NCI-H1092 treated with DMSO at 0.1 percent for 48 hours (cell line): ENCODE measurements at regions not wholly inside any gene's neighbourhood (a gene's known extent, or its start where the extent isn't known, plus 50 kb on each side); places are given as distances from the start of the nearest gene placed in this dataset.
"Not testable (repeated sequence)": the region's sequence is repeated elsewhere in the genome, so short reads cannot be mapped to it uniquely, and the experiment has no call there.

Experiments used
- DNase-seq: peaks from one replicate; lab custom pipeline; 2025; lab: John Stamatoyannopoulos, UW

GRCh38 chr18:70422391-70422965, 133.6 kb downstream of the SOCS6 start:
- no peak for DNase-seq

- DNase-seq = peak; percentile 35
These were observed 132.9 kb downstream of the SOCS6 start for GRCh38 chr18:70421471-70422390.

GRCh38 chr18:70420146-70420898, 131.5 kb downstream of the SOCS6 start:
- no peak for DNase-seq

GRCh38 chr18:70419526-70419925, 130.7 kb downstream of the SOCS6 start:
- no peak for DNase-seq

DNA sequence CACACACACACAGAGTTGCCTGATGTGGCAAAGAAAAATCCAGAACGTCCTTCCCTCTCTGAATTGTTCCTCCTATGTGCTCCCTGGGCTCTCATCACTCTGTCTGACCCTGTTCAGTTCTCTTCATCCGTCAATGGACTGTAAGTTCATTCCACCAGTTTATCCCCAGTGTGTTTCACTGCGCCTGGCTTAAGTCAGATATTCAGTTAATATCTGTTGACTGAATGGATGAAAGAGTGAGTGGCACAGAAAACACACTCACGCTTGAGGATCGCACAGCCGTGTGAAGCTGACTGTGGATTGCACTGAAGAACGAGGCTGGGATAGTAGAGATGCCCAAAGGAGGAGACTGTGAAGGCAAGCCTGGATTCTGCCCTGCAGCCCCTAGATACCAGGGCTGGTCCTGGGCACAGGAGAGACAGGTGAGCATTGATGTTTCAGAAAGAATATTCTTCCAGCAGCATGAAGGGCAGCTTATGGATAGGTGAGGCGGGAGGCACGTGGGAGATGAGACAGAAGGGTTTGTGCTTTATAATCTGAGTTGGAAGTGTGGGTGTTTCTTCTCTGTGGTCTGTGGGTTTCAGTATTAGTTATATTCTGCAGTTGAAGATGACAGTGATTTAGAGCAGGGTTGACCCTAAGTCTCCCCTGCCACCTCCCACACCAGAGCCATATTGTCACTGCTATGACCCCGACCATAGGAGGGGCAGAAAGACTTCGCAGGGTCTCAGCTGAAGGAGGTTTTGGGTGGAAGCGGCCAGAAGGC, 129.9 kb downstream of the SOCS6 start:
- DNase-seq = no peak

GRCh38 chr18:70417847-70418246, 129.0 kb downstream of the SOCS6 start:
- DNase-seq = peak; percentile 68

GRCh38 chr18:70416496-70416895, 127.7 kb downstream of the SOCS6 start:
- no peak for DNase-seq

GRCh38 chr18:70415823-70416488, 127.1 kb downstream of the SOCS6 start:
- DNase-seq = no peak

DNA sequence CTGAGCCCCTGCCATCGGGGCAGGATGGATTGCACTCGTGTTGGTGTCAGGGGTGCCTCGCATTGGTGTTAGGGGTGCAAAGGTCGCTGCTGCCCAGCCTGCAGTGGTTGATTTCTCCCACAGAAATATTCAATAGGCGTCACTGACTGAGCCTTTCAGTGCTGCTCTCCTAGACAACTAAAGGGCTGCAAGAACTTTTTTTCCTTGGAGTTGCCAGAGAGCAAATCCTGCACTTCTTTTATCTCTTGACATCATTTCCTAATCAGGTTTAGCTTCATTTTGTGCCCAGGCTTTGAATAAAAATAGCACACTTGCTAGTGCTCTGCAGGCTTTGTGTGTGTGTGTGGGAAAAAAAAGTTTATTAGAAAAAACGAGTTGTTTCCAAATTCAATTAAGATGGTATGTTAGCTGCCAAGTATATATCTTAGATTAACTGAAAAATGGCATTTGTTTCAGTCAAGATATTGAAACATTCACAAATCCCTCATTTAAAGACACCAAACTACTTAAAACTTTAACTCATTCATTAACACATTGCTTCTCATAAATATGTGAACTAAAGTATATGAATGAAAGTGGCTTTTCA, 125.6 kb downstream of the SOCS6 start:
- DNase-seq = no peak

DNA sequence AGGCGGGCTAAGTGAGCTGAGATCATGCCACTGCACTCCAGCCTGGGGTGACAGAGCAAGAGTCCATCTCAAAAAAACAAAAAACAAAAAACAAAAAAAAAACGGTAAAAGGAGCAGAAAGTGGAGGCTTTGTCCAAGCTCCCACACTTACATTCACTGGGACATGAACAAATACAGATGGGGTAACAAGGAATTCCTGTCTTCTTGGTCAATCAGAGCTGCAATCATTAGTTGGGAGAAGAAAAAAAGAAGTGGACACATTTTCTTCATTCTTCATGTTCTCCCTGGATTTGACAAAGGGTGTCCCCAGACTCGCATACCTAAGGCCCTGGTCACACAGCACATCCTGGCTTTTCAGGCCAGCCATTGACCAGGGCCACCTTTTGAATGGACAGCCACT, 124.6 kb downstream of the SOCS6 start:
- DNase-seq = no peak

- no peak for DNase-seq
These were observed 123.1 kb downstream of the SOCS6 start for GRCh38 chr18:70411876-70412435.

- no peak for DNase-seq
These were observed 122.5 kb downstream of the SOCS6 start for GRCh38 chr18:70411307-70411706.

- DNase-seq = no peak
These were observed 116.2 kb downstream of the SOCS6 start for GRCh38 chr18:70405052-70405451.

DNA sequence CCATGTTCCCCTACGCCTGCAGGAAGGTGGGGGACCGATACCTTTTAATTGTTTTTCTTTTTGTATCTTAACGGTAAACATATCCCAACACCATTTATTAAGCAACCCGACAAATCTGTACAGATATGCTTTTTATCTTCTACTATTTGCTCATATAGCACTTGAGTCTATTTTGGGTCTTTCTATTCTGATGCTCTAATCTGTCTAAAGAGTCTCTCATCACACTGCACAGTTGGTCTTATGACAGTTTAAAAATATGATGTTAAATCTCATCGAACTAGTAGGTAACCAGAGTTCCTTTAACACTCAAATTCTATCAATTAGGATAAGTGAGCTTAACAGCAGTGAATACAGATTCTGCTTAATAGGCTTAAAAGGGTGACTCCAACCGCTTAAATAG, 111.6 kb downstream of the SOCS6 start:
- DNase-seq = no peak

GRCh38 chr18:70398076-70398475, 109.2 kb downstream of the SOCS6 start:
- DNase-seq = no peak

DNA sequence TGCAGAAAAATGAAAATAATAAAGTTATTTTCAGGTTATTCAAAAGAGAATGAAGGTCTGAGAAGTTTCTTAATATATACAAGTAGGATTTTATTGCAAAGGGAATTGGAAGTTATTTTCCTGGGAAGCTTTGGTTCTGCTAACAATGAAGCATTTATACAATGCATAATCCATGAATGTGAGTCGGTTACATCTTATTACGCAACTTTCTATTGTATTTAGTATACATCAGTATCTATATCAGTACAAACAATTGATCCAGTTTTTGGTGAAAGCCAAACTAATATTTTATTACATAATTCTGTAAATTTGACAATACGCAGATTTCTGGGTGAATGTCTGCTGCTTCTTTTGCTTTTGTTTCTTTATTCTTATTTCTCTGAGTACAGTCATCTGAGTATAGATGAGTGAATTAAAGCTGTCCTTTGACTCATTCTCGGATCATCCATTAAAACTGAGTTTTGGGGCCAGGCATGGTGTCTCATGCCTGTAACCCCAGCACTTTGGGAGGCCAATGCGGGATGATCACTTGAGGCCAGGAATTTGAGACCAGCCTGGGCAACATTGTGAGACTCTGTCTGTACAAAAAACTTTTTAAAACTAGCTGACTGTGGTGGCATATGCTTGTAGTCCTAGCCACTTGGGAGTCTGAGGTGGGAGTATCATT, 108.5 kb downstream of the SOCS6 start:
- no peak for DNase-seq

DNA sequence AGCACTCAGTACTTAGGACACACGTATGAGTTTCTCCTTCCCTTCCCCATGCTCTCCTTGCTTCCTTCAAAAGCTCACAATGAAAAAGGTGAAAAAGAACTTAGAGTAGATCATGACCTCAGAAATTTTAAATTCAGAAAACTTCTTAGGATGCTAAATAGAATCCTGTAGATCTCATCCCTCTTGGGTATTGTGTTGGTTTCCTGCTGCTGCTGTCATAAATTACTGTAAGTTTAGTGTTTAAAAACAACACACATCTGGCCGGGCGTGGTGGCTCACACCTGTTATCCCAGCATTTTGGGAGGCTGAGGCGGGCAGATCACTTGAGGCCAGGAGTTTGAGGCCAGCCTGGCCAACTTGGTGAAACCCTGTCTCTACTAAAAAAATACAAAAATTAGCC, 106.9 kb downstream of the SOCS6 start:
- not testable (repeated sequence) for DNase-seq

GRCh38 chr18:70394672-70395071, 105.8 kb downstream of the SOCS6 start:
- DNase-seq = no peak

DNA sequence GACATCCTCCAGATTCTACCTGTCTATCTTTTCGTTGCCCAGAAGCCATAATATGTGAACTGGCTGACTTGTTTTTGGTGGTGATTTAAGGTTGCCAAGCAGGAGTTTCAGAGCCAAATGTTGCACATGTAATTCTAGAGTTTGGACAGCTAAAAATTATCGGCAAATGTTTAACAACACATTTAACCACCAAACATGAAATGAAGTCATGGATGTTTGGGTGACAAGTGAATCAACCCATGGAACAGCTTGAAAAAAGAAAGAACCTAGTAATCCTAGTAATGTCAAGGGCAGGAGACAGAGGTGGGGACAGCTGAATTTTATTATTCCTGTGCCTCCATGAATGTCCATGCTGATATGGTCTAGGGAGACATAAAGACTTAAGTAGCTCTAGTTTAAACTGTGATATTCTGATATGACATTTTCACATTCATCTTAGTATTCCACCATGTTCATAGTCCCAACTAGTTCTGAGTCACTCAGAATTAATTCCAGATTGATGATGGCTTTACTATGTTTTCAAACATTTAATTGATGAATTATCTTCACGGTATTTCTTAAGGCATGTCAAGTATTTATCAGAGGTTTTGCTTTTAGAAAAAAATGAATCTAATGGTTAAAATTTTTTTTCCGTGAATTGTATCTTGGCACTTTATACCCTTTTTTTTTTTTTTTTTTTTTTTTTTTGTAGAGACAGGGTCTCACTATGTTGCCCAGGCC, 101.7 kb downstream of the SOCS6 start:
- no peak for DNase-seq

- not testable (repeated sequence) for DNase-seq
These were observed 100.2 kb downstream of the SOCS6 start for GRCh38 chr18:70389036-70389435.
